LNCAP (cell line): ENCODE measurements at regions not wholly inside any gene's neighbourhood (a gene's known extent, or its start where the extent isn't known, plus 50 kb on each side); places are given as distances from the start of the nearest gene placed in this dataset.

Experiments used
- TF ChIP-seq, protein P1 (sequence below): fragments of 450-650 bp; IDR thresholded peaks from 2 replicates; pipeline ENCODE4 v1.5.1; 2017; ENCODE audit warnings: mild to moderate bottlenecking

DNA sequence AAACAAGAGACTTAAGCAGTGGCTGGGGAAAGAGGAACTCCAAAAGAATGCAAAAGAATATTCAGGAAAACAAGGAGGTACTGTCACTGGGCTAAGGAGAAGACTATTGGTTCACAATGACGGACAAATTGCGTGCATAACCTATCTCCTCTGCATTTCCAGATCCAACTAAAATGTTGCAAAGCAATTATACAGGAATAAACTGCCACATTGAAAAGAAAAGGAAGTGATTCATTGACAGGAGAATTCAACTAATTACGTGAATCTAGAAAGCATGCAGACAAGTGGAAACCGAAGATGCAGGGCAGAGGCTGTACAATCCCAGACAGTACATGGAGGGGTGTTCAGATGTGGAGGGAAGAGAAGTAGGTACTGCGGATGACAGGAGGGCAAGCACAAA is 152.8 kb upstream of the RIPOR2 start:
- TF ChIP-seq, protein P1, sequence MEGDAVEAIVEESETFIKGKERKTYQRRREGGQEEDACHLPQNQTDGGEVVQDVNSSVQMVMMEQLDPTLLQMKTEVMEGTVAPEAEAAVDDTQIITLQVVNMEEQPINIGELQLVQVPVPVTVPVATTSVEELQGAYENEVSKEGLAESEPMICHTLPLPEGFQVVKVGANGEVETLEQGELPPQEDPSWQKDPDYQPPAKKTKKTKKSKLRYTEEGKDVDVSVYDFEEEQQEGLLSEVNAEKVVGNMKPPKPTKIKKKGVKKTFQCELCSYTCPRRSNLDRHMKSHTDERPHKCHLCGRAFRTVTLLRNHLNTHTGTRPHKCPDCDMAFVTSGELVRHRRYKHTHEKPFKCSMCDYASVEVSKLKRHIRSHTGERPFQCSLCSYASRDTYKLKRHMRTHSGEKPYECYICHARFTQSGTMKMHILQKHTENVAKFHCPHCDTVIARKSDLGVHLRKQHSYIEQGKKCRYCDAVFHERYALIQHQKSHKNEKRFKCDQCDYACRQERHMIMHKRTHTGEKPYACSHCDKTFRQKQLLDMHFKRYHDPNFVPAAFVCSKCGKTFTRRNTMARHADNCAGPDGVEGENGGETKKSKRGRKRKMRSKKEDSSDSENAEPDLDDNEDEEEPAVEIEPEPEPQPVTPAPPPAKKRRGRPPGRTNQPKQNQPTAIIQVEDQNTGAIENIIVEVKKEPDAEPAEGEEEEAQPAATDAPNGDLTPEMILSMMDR, result no peak

- TF ChIP-seq, protein P1, result no peak
Measured at GRCh38 chr6:25089442-25089841, 153.7 kb upstream of the RIPOR2 start.

- TF ChIP-seq, protein P1, result no peak
Measured at GRCh38 chr6:25094726-25095125, 159.0 kb upstream of the RIPOR2 start.

GRCh38 chr6:25100288-25100687 is 164.5 kb upstream of the RIPOR2 start:
- TF ChIP-seq, protein P1, result no peak

- TF ChIP-seq, protein P1, result no peak
Measured at GRCh38 chr6:25103603-25104002, 167.8 kb upstream of the RIPOR2 start.

GRCh38 chr6:25105070-25105925 is 169.5 kb upstream of the RIPOR2 start:
- TF ChIP-seq, protein P1, result no peak

GRCh38 chr6:25107218-25107617 is 171.5 kb upstream of the RIPOR2 start:
- TF ChIP-seq, protein P1, result no peak
